ENCODE measurements at regions not wholly inside any gene's neighbourhood (a gene's known extent, or its start where the extent isn't known, plus 50 kb on each side); places are given as distances from the start of the nearest gene placed in this dataset.

DNA sequence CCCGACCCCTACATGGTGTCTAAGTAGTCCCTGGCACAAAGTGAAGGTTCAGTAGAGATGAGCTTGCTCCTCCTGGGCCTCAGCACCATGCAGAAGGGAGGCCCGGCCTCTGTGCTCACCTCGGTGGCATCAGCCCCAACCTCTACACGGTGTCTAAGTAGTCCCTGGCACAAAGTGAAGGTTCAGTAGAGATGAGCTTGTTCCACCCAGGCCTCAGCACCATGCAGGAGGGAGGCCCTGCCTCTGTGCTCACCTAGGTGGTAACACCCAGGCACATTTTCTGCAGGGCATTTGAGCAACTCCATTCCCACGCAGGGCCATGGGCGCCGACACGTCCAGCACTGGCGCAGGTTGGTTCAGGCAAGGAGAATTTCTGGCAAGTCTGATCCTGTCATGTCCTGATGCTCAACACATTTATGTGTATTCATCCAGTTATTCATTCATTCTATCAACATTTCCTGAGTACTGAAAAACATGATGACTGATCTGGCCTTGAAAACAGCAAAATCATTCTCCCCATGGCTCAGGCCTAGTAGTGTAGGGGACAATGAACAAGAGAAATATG is 408.2 kb upstream of the MYT1L start:
- Histone ChIP-seq H3K4me3 (ENCODE audit: low read depth, low read length) (no peak overlapping the region), H3K27me3 (ENCODE audit: control insufficient read depth, insufficient read depth, low read length) (peaks cover 2% of the 10 kb centered on the region), H3K36me3 (ENCODE audit: control insufficient read depth, insufficient read depth, low read length) (no peaks in the 10 kb centered on the region)
- DNase-seq (ENCODE audit: low read depth): no peak
- TF ChIP-seq, protein P1, sequence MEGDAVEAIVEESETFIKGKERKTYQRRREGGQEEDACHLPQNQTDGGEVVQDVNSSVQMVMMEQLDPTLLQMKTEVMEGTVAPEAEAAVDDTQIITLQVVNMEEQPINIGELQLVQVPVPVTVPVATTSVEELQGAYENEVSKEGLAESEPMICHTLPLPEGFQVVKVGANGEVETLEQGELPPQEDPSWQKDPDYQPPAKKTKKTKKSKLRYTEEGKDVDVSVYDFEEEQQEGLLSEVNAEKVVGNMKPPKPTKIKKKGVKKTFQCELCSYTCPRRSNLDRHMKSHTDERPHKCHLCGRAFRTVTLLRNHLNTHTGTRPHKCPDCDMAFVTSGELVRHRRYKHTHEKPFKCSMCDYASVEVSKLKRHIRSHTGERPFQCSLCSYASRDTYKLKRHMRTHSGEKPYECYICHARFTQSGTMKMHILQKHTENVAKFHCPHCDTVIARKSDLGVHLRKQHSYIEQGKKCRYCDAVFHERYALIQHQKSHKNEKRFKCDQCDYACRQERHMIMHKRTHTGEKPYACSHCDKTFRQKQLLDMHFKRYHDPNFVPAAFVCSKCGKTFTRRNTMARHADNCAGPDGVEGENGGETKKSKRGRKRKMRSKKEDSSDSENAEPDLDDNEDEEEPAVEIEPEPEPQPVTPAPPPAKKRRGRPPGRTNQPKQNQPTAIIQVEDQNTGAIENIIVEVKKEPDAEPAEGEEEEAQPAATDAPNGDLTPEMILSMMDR (IDR thresholded peaks at IDR 0.05; ENCODE audit: insufficient read depth, low read length, poor library complexity, severe bottlenecking): no peak

DNA sequence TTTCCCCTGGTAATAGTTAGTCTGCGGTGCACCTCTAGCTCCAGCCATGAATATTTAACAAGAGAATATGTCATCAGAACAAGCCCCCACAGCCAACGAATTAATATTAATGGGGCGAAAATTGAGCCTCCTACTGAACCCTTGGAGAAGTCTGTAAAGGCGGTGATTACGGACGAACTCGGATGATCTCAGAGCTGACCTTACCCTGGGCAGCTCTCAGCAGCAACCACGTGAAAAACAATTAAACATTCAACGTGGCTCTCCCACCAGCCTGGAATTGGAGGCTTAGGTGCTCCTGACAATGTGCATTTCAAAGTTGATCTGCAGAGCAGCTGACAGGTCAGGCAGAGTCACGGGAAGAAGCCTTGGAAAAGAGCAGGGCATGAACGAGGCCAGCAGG is 407.6 kb upstream of the MYT1L start:
- Histone ChIP-seq H3K4me3 (ENCODE audit: low read depth, low read length) (no peak overlapping the region), H3K36me3 (ENCODE audit: control insufficient read depth, insufficient read depth, low read length) (no peaks in the 10 kb centered on the region), H3K27me3 (ENCODE audit: control insufficient read depth, insufficient read depth, low read length) (peaks cover 2% of the 10 kb centered on the region)
- TF ChIP-seq, protein P1 (IDR thresholded peaks at IDR 0.05; ENCODE audit: insufficient read depth, low read length, poor library complexity, severe bottlenecking): no peak
- no peak for DNase-seq (ENCODE audit: low read depth)

DNA sequence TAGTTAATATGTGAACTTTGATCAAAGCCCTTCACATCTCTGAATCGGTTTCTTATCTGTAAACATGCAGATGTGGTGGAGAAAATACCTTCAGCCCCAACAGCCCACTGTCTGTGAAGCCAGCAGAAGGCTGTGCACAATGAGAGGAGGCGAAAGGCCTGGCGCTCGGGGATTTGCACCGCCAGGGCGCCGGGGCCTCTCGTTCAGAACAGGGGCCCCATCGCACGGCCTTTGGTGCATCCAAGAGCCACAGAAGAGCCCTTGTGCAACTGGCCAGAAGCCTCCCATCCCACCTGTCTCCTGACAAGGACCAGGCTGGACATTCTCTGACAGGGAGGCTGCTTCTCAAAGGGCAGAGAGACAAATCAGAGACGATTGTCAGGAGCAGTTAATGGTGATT is 407.2 kb upstream of the MYT1L start:
- H3K4me3 ChIP-seq (ENCODE audit: low read depth, low read length): no peak overlapping the region
- H3K36me3 ChIP-seq (ENCODE audit: control insufficient read depth, insufficient read depth, low read length): no peaks in the 10 kb centered on the region
- TF ChIP-seq, protein P1 (IDR thresholded peaks at IDR 0.05; ENCODE audit: insufficient read depth, low read length, poor library complexity, severe bottlenecking): no peak
- no peak for DNase-seq (ENCODE audit: low read depth)
- peaks cover 2% of the 10 kb centered on the region for H3K27me3 ChIP-seq (ENCODE audit: control insufficient read depth, insufficient read depth, low read length)

DNA sequence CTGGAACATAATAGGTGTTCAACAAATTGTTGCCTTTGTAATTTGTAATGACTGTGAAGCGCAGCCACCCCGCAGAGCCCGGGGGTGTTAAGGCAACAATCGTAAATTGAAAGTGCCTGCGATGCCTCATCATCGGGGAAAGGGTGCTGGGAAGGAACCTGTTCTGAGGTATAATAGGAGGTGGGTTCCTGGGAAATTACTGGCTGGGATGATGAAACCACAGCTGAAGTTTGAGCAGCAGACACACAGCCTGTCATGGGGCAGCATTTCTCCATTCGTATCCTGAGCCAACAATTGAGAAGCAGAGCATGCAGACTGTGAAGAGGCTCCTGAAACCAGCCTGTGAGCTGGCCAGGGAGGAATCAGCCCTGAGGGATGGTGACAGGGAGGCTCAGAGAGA is 404.0 kb upstream of the MYT1L start:
- DNase-seq (ENCODE audit: low read depth): no peak
- peaks cover 9% of the 10 kb centered on the region for H3K27me3 ChIP-seq (ENCODE audit: control insufficient read depth, insufficient read depth, low read length)
- H3K4me3 ChIP-seq (ENCODE audit: low read depth, low read length): no peak overlapping the region
- H3K36me3 ChIP-seq (ENCODE audit: control insufficient read depth, insufficient read depth, low read length): no peaks in the 10 kb centered on the region
- TF ChIP-seq, protein P1 (IDR thresholded peaks at IDR 0.05; ENCODE audit: insufficient read depth, low read length, poor library complexity, severe bottlenecking): no peak

DNA sequence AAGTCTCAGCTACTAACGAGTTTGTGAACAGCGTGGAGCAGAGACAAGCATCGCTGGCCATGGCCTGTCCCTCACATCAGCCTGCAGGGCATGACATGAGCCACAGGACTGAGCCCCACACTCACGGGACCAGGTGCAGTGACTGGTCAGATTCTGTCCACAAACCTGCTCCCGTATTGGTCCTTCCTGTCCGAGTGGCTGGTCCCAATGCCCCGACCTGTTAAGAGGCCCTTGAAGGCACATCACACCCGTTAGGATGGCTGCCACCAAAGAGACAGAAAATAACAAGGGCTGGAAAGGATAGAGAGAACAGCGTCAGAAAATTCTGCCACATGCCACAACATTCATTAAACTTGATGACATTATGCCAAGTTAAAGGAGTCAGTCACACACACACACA is 403.2 kb upstream of the MYT1L start:
- DNase-seq (ENCODE audit: low read depth): no peak
- TF ChIP-seq, protein P1 (IDR thresholded peaks at IDR 0.05; ENCODE audit: insufficient read depth, low read length, poor library complexity, severe bottlenecking): no peak
- Histone ChIP-seq H3K4me3 (ENCODE audit: low read depth, low read length) (no peak overlapping the region), H3K36me3 (ENCODE audit: control insufficient read depth, insufficient read depth, low read length) (no peaks in the 10 kb centered on the region), H3K27me3 (ENCODE audit: control insufficient read depth, insufficient read depth, low read length) (peaks cover 9% of the 10 kb centered on the region)

DNA sequence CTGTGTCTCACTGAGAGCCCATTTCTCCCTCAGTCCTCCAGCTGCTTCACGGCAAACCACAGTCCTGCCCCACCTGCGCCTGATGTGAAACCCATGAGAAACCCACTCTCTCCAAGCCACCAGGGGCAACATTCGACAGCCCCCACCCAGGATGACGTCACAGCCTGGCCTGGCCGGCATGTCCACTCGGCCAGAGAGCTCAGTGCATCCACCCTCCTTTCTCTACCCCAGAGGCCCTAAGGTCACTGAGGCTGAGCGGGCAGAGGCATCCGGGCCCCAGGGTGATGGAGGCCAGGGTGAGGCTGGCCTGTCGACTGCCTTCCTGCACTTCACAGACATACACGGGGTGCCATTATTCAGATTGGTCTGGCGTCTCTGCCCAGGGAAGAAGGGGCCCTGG is 402.7 kb upstream of the MYT1L start:
- no peaks in the 10 kb centered on the region for H3K36me3 ChIP-seq (ENCODE audit: control insufficient read depth, insufficient read depth, low read length)
- H3K4me3 ChIP-seq (ENCODE audit: low read depth, low read length): no peak overlapping the region
- H3K27me3 ChIP-seq (ENCODE audit: control insufficient read depth, insufficient read depth, low read length): peaks cover 9% of the 10 kb centered on the region
- DNase-seq (ENCODE audit: low read depth): no peak
- TF ChIP-seq, protein P1 (IDR thresholded peaks at IDR 0.05; ENCODE audit: insufficient read depth, low read length, poor library complexity, severe bottlenecking): no peak

All from kidney epithelial cell (primary cell).